HG03460 (cell line): ENCODE measurements at regions not wholly inside any gene's neighbourhood (a gene's known extent, or its start where the extent isn't known, plus 50 kb on each side); places are given as distances from the start of the nearest gene placed in this dataset.
"Not testable (repeated sequence)": the region's sequence is repeated elsewhere in the genome, so short reads cannot be mapped to it uniquely, and the experiment has no call there.

Experiments used
- ATAC-seq: cut with Tn5 transposase; IDR thresholded peaks from one replicate; pipeline ENCODE4 v1.9.1; 2021; ENCODE audit not compliant: unreplicated experiment

GRCh38 chr10:29797616-29798015 is 162.8 kb upstream of the SVIL start:
- ATAC-seq: no peak

GRCh38 chr10:29795850-29796249 is 161.1 kb upstream of the SVIL start:
- ATAC-seq: no peak

GRCh38 chr10:29794776-29795611 is 160.2 kb upstream of the SVIL start:
- no peak for ATAC-seq

GRCh38 chr10:29791773-29792172 is 157.0 kb upstream of the SVIL start:
- no peak for ATAC-seq

GRCh38 chr10:29790207-29790606 is 155.4 kb upstream of the SVIL start:
- no peak for ATAC-seq

GRCh38 chr10:29788113-29788512 is 153.3 kb upstream of the SVIL start:
- ATAC-seq: no peak

- no peak for ATAC-seq
Measured at GRCh38 chr10:29785701-29786100, 150.9 kb upstream of the SVIL start.

GRCh38 chr10:29784175-29784773 is 149.5 kb upstream of the SVIL start:
- no peak for ATAC-seq

GRCh38 chr10:29783201-29783947 is 148.6 kb upstream of the SVIL start:
- no peak for ATAC-seq

GRCh38 chr10:29780639-29781038 is 145.9 kb upstream of the SVIL start:
- ATAC-seq: no peak

GRCh38 chr10:29780096-29780495 is 145.3 kb upstream of the SVIL start:
- no peak for ATAC-seq

- ATAC-seq: no peak
Measured at GRCh38 chr10:29776246-29776645, 141.5 kb upstream of the SVIL start.

GRCh38 chr10:29774475-29774874 is 139.7 kb upstream of the SVIL start:
- no peak for ATAC-seq

GRCh38 chr10:29773675-29774091 is 138.9 kb upstream of the SVIL start:
- no peak for ATAC-seq

- no peak for ATAC-seq
Measured at GRCh38 chr10:29772403-29772802, 137.6 kb upstream of the SVIL start.

GRCh38 chr10:29771376-29771775 is 136.6 kb upstream of the SVIL start:
- no peak for ATAC-seq

- ATAC-seq: not testable (repeated sequence)
Measured at GRCh38 chr10:29769277-29769676, 134.5 kb upstream of the SVIL start.

GRCh38 chr10:29767968-29768367 is 133.2 kb upstream of the SVIL start:
- ATAC-seq: no peak

- no peak for ATAC-seq
Measured at GRCh38 chr10:29766753-29767152, 132.0 kb upstream of the SVIL start.

- no peak for ATAC-seq
Measured at GRCh38 chr10:29765330-29765729, 130.6 kb upstream of the SVIL start.

- ATAC-seq: no peak
Measured at GRCh38 chr10:29763396-29763795, 128.6 kb upstream of the SVIL start.

- ATAC-seq: no peak
Measured at GRCh38 chr10:29761916-29762315, 127.1 kb upstream of the SVIL start.
